ENCODE measurements at regions not wholly inside any gene's neighbourhood (a gene's known extent, or its start where the extent isn't known, plus 50 kb on each side); places are given as distances from the start of the nearest gene placed in this dataset.

DNA sequence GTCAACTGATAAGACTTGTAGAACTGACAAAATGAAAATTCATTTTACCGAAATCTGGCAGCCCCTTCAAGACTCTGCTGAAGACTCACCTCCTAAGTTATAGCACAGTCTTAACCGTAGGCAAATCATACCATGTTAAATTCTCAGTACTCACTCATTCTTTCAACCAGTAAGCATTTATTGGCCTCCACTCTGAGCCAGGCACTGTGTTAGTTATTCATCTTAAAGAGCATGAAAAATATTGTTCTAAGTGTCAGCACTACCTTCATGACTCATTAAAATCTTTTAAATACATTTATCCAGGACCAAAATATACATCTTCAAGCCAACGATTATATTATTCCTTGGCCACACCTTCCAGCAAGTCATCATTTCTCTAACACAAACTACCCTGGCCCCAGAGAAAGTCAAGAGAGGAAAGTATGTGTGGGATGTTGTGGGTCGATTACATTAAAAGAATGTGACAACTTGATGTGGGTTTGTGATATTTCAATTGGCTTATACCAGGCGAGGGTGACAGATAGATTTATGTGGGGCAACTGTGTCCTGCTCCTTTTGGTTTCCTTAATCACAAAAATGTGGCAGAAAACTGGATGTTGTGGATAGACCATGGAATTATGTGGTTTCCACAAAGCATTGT, 55.0 kb downstream of the TMEM30B start:
- CTCF ChIA-PET: no interaction called here
- no peaks in the 10 kb centered on the region for H3K36me3 Mint-ChIP-seq (ENCODE audit: low read depth)
- POLR2A ChIA-PET: no interaction called here
- ATAC-seq (no peak), DNase-seq (no peak)
- H3K4me3 Mint-ChIP-seq: no peak overlapping the region
- H3K27ac Mint-ChIP-seq: no peak overlapping the region
- peaks cover 43% of the 10 kb centered on the region for H3K27me3 Mint-ChIP-seq (ENCODE audit: low read depth)
- no peaks in the 10 kb centered on the region for H3K9me3 Mint-ChIP-seq (ENCODE audit: insufficient read depth)
- H3K4me1 Mint-ChIP-seq (ENCODE audit: low read depth): no peaks in the 10 kb centered on the region

DNA sequence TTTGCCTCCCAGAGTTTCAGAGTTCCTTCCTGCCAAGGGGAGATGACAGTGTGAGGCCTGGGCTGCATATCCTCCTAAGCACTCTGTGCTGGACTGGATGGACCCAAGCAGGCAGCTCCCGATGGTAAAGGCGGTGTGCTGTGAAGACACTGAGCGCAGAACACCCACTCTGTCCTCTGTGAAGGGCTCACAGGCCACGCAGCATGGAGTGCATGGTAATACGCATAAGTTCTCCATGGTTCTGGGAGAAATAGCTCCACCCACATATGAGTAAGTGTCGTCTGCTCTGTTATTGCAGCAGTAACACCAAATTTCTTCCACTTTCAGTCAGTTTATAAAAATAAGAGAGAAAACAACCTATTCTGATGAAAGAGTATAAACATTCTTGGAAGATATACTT, 55.8 kb downstream of the TMEM30B start:
- no peak overlapping the region for H3K27ac Mint-ChIP-seq
- H3K4me3 Mint-ChIP-seq: no peak overlapping the region
- DNase-seq (no peak), ATAC-seq (no peak)
- ChIA-PET CTCF (no interaction called here), POLR2A (no interaction called here)
- no peaks in the 10 kb centered on the region for H3K9me3 Mint-ChIP-seq (ENCODE audit: insufficient read depth)
- H3K4me1 Mint-ChIP-seq (ENCODE audit: low read depth): no peaks in the 10 kb centered on the region
- no peaks in the 10 kb centered on the region for H3K36me3 Mint-ChIP-seq (ENCODE audit: low read depth)
- peaks cover 41% of the 10 kb centered on the region for H3K27me3 Mint-ChIP-seq (ENCODE audit: low read depth)

DNA sequence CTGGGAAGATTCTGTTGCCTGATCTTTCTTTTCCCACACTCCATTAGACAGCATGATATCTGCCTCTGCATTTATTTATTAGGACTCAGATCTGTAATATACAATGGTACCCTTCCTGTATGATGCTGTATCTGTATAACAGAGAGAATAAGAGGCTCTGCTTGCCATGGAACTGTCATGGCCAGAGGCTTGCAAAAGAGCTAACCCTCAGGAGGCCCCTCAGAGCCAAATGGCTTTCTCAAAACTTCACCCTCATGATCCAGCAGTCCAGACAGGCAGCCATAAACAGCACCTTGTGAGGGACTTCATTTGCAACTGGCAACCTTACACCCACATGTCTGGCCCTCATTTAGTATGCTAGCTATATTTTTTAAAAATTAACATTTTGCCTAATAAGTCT, 57.6 kb downstream of the TMEM30B start:
- DNase-seq: no peak
- Mint-ChIP-seq H3K27ac (no peak overlapping the region), H3K4me1 (ENCODE audit: low read depth) (no peaks in the 10 kb centered on the region), H3K36me3 (ENCODE audit: low read depth) (no peaks in the 10 kb centered on the region), H3K4me3 (no peak overlapping the region), H3K27me3 (ENCODE audit: low read depth) (peaks cover 45% of the 10 kb centered on the region), H3K9me3 (ENCODE audit: insufficient read depth) (no peaks in the 10 kb centered on the region)
- no peak for ATAC-seq
- ChIA-PET POLR2A (no interaction called here), CTCF (no interaction called here)

DNA sequence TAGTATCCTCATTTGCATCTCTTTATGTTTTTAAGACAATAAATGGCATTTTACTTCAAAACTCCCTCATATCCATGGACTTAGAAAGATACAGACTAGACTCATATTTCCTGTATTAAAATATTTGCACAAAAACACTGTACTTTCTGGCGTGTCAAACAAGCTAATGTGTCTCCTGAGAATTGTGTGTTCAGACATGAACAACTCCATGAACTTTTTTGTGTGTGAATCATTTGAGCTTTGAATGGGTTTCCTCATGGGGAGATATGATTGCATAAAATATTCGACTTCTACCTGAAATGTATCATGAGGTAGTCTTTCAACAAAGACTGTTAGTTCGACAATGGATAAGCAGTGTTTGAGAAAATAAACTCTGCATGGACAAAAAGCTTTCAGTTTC, 58.8 kb downstream of the TMEM30B start:
- H3K36me3 Mint-ChIP-seq (ENCODE audit: low read depth): no peaks in the 10 kb centered on the region
- ChIA-PET CTCF (no interaction called here), POLR2A (no interaction called here)
- peaks cover 49% of the 10 kb centered on the region for H3K27me3 Mint-ChIP-seq (ENCODE audit: low read depth)
- ATAC-seq (no peak), DNase-seq (no peak)
- no peak overlapping the region for H3K4me3 Mint-ChIP-seq
- H3K9me3 Mint-ChIP-seq (ENCODE audit: insufficient read depth): no peaks in the 10 kb centered on the region
- no peak overlapping the region for H3K27ac Mint-ChIP-seq
- H3K4me1 Mint-ChIP-seq (ENCODE audit: low read depth): no peaks in the 10 kb centered on the region

DNA sequence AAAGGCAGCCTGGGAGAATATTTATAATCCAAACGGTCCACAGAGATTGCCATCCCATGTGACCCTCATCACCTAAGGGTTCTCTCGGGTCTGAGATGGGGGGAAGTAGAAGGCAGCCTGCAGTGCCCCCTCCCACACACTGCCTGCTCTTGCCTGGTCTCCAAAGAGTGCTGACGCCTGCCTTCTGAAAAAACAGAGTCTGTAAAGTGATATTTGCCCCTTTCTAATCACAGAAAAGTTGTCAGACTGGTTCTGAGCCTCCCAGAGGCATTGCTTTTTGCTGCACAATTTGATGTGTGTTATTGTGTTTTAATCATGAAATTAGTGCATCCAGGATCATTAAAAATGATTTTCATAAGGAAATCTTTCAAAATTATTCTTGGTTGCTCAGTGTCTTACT, 59.2 kb downstream of the TMEM30B start:
- peaks cover 50% of the 10 kb centered on the region for H3K27me3 Mint-ChIP-seq (ENCODE audit: low read depth)
- no peaks in the 10 kb centered on the region for H3K36me3 Mint-ChIP-seq (ENCODE audit: low read depth)
- DNase-seq: no peak
- H3K9me3 Mint-ChIP-seq (ENCODE audit: insufficient read depth): no peaks in the 10 kb centered on the region
- no peaks in the 10 kb centered on the region for H3K4me1 Mint-ChIP-seq (ENCODE audit: low read depth)
- H3K4me3 Mint-ChIP-seq: no peak overlapping the region
- ATAC-seq: no peak
- POLR2A ChIA-PET: no interaction called here
- CTCF ChIA-PET: no interaction called here
- no peak overlapping the region for H3K27ac Mint-ChIP-seq

DNA sequence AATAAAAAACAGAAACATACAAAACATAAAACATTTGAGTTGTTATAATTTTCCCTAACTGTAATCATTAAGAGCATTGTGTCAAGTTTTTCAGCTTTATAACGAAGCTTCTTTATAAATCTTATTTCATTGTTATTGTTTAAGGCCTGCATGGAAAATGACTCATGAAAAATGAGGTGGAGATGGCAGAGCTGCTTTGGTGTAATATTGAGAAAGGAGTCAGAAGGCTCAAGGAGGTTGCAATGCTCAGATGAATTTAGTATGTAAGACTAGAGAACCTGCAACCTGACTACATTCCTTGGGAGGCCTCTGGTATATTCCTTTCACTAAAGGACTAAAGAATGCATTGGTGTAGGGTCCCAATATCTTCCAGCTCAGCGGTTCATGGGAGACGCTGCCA, 61.5 kb downstream of the TMEM30B start:
- Mint-ChIP-seq H3K4me3 (no peak overlapping the region), H3K36me3 (ENCODE audit: low read depth) (no peaks in the 10 kb centered on the region), H3K4me1 (ENCODE audit: low read depth) (no peaks in the 10 kb centered on the region), H3K27me3 (ENCODE audit: low read depth) (peaks cover 46% of the 10 kb centered on the region), H3K27ac (no peak overlapping the region), H3K9me3 (ENCODE audit: insufficient read depth) (no peaks in the 10 kb centered on the region)
- ChIA-PET CTCF (interaction anchor here (2.2 kb wide), 1 partner anchor 34 kb away, joined by 5 read pairs; no protein-coding TSS in a partner anchor), POLR2A (no interaction called here)
- ATAC-seq (no peak), DNase-seq (no peak)

DNA sequence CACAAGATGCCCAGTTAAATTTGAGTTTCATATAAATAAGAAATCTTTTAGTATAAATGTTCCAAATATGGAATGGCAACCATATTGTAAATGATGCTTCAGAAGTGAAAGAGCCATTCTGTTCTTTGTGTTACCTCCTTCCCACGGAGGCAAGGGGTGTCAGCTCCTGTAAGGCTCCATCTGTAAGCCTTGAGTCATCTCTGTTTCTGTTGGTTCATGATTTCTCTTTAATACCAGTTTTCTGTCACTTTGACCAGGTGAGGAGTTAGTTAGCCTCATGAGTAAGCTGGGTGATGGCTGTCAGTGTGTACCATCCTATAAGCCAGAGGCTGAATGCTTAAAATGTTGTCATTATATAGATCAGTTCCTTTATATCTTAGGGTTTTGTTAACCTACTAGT, 61.9 kb downstream of the TMEM30B start:
- no peaks in the 10 kb centered on the region for H3K4me1 Mint-ChIP-seq (ENCODE audit: low read depth)
- CTCF ChIA-PET: interaction anchor here (2.2 kb wide), 1 partner anchor 34 kb away, joined by 5 read pairs; no protein-coding TSS in a partner anchor
- no peak for ATAC-seq

DNA sequence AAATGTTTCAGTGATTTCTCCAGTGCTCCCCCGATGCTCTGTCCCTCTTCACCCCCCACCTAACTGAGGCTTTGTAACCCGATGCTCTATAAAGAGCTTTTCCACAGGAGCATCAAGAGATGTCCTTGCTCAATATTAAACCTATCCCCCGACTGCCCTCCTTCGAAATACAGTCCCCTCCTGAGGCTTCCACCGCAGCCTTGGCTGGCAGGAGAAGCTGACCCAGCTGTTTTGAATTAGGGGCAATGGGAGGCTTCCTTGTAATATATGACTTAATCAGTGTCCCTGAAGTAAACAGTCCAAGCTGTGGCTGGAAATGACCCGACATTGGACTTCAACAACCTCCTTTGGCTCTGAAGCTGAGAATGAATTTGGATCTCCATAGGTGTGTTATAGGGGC, 62.4 kb downstream of the TMEM30B start:
- POLR2A ChIA-PET: interaction anchor here (0.7 kb wide), 1 partner anchor 373 kb away, joined by 3 read pairs; no protein-coding TSS in a partner anchor
- Mint-ChIP-seq H3K9me3 (ENCODE audit: insufficient read depth) (no peaks in the 10 kb centered on the region), H3K36me3 (ENCODE audit: low read depth) (no peaks in the 10 kb centered on the region), H3K27ac (no peak overlapping the region), H3K4me1 (ENCODE audit: low read depth) (no peaks in the 10 kb centered on the region), H3K27me3 (ENCODE audit: low read depth) (peaks cover 44% of the 10 kb centered on the region), H3K4me3 (no peak overlapping the region)
- ATAC-seq (no peak), DNase-seq (no peak)
- CTCF ChIA-PET: interaction anchor here (0.6 to 2.2 kb wide), 2 partner anchors 35 to 215 kb away, joined by 3 to 5 read pairs; no protein-coding TSS in a partner anchor

More for the DNA sequence above, 61.9 kb downstream of the TMEM30B start:
- H3K27ac Mint-ChIP-seq: no peak overlapping the region
- H3K36me3 Mint-ChIP-seq (ENCODE audit: low read depth): no peaks in the 10 kb centered on the region
- no peaks in the 10 kb centered on the region for H3K9me3 Mint-ChIP-seq (ENCODE audit: insufficient read depth)
- POLR2A ChIA-PET: no interaction called here
- DNase-seq: no peak
- peaks cover 42% of the 10 kb centered on the region for H3K27me3 Mint-ChIP-seq (ENCODE audit: low read depth)
- no peak overlapping the region for H3K4me3 Mint-ChIP-seq

DNA sequence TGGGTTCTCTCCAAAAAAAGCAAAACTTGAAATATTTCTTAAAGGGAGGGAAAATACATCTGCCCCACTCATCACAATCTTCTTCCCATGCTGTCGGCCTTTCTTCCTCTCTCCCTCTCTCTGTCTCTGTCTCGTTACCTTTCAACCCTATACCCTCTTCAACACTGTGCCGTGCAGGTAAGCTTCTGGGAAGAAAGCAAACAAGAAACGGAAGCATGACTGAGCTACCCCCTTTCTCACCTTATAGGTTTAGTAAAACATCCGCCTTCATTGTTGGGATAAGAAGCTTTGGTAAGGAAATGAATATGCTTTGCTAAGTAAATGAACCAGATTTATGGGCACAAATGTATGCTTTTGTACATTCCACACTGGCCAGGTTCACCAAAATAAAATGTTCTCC, 63.0 kb downstream of the TMEM30B start:
- peaks cover 40% of the 10 kb centered on the region for H3K27me3 Mint-ChIP-seq (ENCODE audit: low read depth)
- no peak overlapping the region for H3K27ac Mint-ChIP-seq
- ATAC-seq: no peak
- ChIA-PET CTCF (interaction anchor here (0.6 kb wide), 1 partner anchor 214 kb away, joined by 3 read pairs; no protein-coding TSS in a partner anchor), POLR2A (interaction anchor here (0.7 kb wide), 1 partner anchor 373 kb away, joined by 3 read pairs; no protein-coding TSS in a partner anchor)
- H3K4me1 Mint-ChIP-seq (ENCODE audit: low read depth): no peaks in the 10 kb centered on the region
- no peaks in the 10 kb centered on the region for H3K36me3 Mint-ChIP-seq (ENCODE audit: low read depth)
- no peaks in the 10 kb centered on the region for H3K9me3 Mint-ChIP-seq (ENCODE audit: insufficient read depth)
- no peak for DNase-seq
- H3K4me3 Mint-ChIP-seq: no peak overlapping the region

DNA sequence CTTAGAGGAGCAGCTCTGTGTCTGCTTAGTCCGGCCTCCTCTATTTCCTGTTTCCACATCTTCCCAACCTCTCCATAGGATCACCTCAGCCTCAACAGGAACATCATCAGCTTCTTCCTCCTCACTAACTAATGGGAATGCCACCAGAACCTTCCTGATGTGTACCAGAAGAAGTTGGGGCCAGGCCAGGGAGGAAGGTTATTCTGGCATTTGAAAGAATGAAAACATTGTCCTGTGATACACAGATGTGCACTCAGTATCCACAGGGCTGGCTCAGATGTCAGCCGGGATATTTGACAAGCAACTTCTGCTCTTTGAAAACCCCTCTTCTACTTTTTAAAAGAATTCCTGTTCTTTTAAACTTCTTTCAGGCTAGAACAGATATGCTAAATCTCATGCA, 63.6 kb downstream of the TMEM30B start:
- no peak overlapping the region for H3K27ac Mint-ChIP-seq
- peaks cover 38% of the 10 kb centered on the region for H3K27me3 Mint-ChIP-seq (ENCODE audit: low read depth)
- CTCF ChIA-PET: no interaction called here
- no peaks in the 10 kb centered on the region for H3K36me3 Mint-ChIP-seq (ENCODE audit: low read depth)
- ATAC-seq (no peak), DNase-seq (no peak)
- POLR2A ChIA-PET: no interaction called here
- no peak overlapping the region for H3K4me3 Mint-ChIP-seq
- H3K9me3 Mint-ChIP-seq (ENCODE audit: insufficient read depth): no peaks in the 10 kb centered on the region
- no peaks in the 10 kb centered on the region for H3K4me1 Mint-ChIP-seq (ENCODE audit: low read depth)

DNA sequence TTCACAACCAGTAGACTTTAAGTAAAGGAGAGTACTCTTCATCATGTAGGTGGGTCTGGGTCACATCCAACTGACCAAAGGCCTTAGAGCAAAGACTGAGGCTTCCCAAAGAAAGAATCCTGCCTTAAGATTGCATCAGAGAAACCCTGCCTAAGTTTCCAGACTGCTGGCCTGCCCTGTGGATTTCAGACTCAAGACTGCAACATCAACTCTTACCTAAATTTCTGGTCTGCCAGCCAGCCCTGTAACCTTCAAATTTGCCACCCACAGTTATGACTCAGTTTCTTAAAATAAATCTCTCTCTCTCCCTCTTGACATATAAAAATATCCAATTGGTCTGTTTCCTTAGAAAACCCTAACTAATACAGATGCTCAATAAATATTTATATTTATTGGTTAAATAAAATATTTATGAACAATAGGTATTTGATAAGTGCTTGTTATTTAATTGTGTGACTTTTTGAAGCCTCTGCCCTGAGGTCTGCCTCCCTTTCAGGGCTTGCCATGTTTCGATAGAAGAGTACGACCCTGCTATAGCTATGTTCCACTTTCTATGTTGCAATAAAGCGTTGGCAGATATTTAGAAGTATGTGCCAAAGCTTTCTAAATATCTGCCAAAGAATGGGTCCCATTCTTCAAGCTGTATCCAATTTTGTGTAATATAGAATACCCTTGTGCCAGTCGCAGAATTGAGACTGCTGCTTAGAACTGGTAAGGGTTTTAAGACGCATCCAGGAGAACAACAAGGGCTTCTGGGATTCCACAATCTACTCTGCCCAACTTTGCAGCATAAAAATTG, 65.7 kb downstream of the TMEM30B start:
- Mint-ChIP-seq H3K27ac (no peak overlapping the region), H3K4me3 (no peak overlapping the region), H3K9me3 (ENCODE audit: insufficient read depth) (no peaks in the 10 kb centered on the region), H3K4me1 (ENCODE audit: low read depth) (no peaks in the 10 kb centered on the region), H3K36me3 (ENCODE audit: low read depth) (no peaks in the 10 kb centered on the region), H3K27me3 (ENCODE audit: low read depth) (peaks cover 25% of the 10 kb centered on the region)
- CTCF ChIA-PET: no interaction called here
- POLR2A ChIA-PET: no interaction called here
- DNase-seq (no peak), ATAC-seq (no peak)

DNA sequence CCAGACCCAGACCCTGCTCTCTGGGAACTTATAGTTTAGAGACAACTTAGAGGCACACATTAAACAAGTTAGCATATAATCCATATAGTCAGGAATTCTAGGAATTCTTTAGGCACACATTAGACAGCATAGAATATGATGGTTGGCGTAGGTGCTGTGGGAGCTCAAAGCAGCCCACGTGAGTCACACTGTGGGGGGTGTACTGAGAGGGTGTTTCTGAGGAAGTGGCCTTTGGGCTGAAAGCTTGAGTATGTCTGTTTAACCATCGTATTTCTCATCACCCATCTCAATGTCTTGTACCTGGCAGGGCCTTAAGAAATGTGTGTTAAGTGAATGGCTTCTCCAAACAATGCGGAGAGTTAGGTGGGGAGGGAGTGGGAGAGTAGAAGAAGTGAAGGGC, 67.2 kb downstream of the TMEM30B start:
- H3K27ac Mint-ChIP-seq: no peak overlapping the region
- ATAC-seq (no peak), DNase-seq (no peak)
- POLR2A ChIA-PET: no interaction called here
- no peaks in the 10 kb centered on the region for H3K36me3 Mint-ChIP-seq (ENCODE audit: low read depth)
- H3K27me3 Mint-ChIP-seq (ENCODE audit: low read depth): peaks cover 15% of the 10 kb centered on the region
- CTCF ChIA-PET: no interaction called here
- H3K9me3 Mint-ChIP-seq (ENCODE audit: insufficient read depth): no peaks in the 10 kb centered on the region
- no peaks in the 10 kb centered on the region for H3K4me1 Mint-ChIP-seq (ENCODE audit: low read depth)
- H3K4me3 Mint-ChIP-seq: no peak overlapping the region
